Keratinocyte (primary cell): ENCODE measurements at regions not wholly inside any gene's neighbourhood (a gene's known extent, or its start where the extent isn't known, plus 50 kb on each side); places are given as distances from the start of the nearest gene placed in this dataset.

Experiments used
- DNase-seq: peaks from one replicate; pipeline ENCODE4 v3.0.0-alpha.2; 2011; ENCODE audit warnings: low read depth, missing footprints, low spot score
- FAIRE-seq: peaks from 2 replicates; lab custom pipeline; 2011; peaks lifted over from hg19 to GRCh38; lab: Jason Lieb, UNC
- H2AFZ ChIP-seq: 2 replicates; pipeline ENCODE4 v1.6.0; 2012; ENCODE audit warnings: low read length, control low read depth, inconsistent platforms; ENCODE audit not compliant: control insufficient read depth
- H3K27ac ChIP-seq: 2 replicates; pipeline ENCODE4 v1.5.1; 2011; ENCODE audit warnings: low read length; ENCODE audit not compliant: control insufficient read depth, insufficient read depth
- H3K27me3 ChIP-seq: 3 replicates; pipeline ENCODE4 v1.6.0; 2011; ENCODE audit warnings: low read length; ENCODE audit not compliant: control insufficient read depth, insufficient read depth; ENCODE audit errors: extremely low read depth
- H3K36me3 ChIP-seq, 2 experiments: 2 replicates in 1 of 2; 3 replicates in 1 of 2; pipeline ENCODE4 v1.5.1; 2011; ENCODE audit warnings: low read length in 2 of 2, mild to moderate bottlenecking in 1 of 2; ENCODE audit not compliant: control insufficient read depth in 2 of 2, insufficient read depth in 2 of 2; ENCODE audit errors: extremely low read depth in 1 of 2
- H3K4me1 ChIP-seq: 3 replicates; pipeline ENCODE4 v1.5.1; 2011; ENCODE audit warnings: low read length; ENCODE audit not compliant: control insufficient read depth, insufficient read depth; ENCODE audit errors: extremely low read depth
- H3K4me2 ChIP-seq: 3 replicates; pipeline ENCODE4 v1.6.0; 2011; ENCODE audit warnings: low read depth, low read length; ENCODE audit not compliant: control insufficient read depth, insufficient read depth; ENCODE audit errors: extremely low read depth
- H3K4me3 ChIP-seq, 3 experiments: fragments of 200-600 bp in 1 of 3; sonication (generic) in 1 of 3; 2 replicates in 2 of 3; 3 replicates in 1 of 3; pipeline ENCODE4 v1.5.1; 2011 to 2016; ENCODE audit warnings: low read length in 3 of 3, mild to moderate bottlenecking in 3 of 3, control low read depth in 2 of 3, inconsistent platforms in 1 of 3, low read depth in 1 of 3, mixed read lengths in 1 of 3, mixed run types in 1 of 3, moderate library complexity in 1 of 3; ENCODE audit not compliant: control insufficient read depth in 2 of 3, insufficient read depth in 2 of 3; ENCODE audit errors: extremely low read depth in 1 of 3
- H3K79me2 ChIP-seq: 2 replicates; pipeline ENCODE4 v1.6.0; 2012; ENCODE audit warnings: low read length; ENCODE audit not compliant: control insufficient read depth, insufficient read depth
- H3K9ac ChIP-seq: 3 replicates; pipeline ENCODE4 v1.6.0; 2011; ENCODE audit warnings: low read length; ENCODE audit not compliant: control insufficient read depth, insufficient read depth; ENCODE audit errors: extremely low read depth
- H3K9me1 ChIP-seq: 3 replicates; pipeline ENCODE4 v1.6.0; 2011; ENCODE audit warnings: low read length; ENCODE audit not compliant: control insufficient read depth, insufficient read depth; ENCODE audit errors: extremely low read depth
- H3K9me3 ChIP-seq: 2 replicates; pipeline ENCODE4 v1.5.1; 2012; ENCODE audit warnings: low read depth, low read length; ENCODE audit not compliant: control insufficient read depth
- H4K20me1 ChIP-seq: 3 replicates; pipeline ENCODE4 v1.6.0; 2011; ENCODE audit warnings: low read length; ENCODE audit not compliant: control insufficient read depth, insufficient read depth; ENCODE audit errors: extremely low read depth
- EZH2 ChIP-seq: IDR thresholded peaks from one replicate; pipeline ENCODE4 v1.6.1; 2012; ENCODE audit warnings: inconsistent platforms, mild to moderate bottlenecking, low read length, moderate library complexity
- dilution Hi-C: fragments of 300-500 bp; cut with MboI; formaldehyde crosslinking; loops from one replicate; pipeline ENCODE4 v1.7.0; 2020; ENCODE audit warnings: low sequenced_read_pairs; ENCODE audit not compliant: extremely low pct_ligation_motif_present
- TF ChIP-seq, protein P1 (sequence below), 3 experiments: IDR thresholded peaks in 1 of 3; conservative IDR thresholded peaks in 1 of 3; optimal IDR thresholded peaks in 1 of 3; 2 replicates in 2 of 3; 3 replicates in 1 of 3; pipeline versions ENCODE3 to v1.5.1; 2011; ENCODE audit warnings: low read length in 3 of 3, mild to moderate bottlenecking in 3 of 3, moderate library complexity in 2 of 3, control low read depth in 1 of 3, inconsistent platforms in 1 of 3; ENCODE audit not compliant: insufficient read depth in 2 of 3; ENCODE audit errors: extremely low read depth in 1 of 3

DNA sequence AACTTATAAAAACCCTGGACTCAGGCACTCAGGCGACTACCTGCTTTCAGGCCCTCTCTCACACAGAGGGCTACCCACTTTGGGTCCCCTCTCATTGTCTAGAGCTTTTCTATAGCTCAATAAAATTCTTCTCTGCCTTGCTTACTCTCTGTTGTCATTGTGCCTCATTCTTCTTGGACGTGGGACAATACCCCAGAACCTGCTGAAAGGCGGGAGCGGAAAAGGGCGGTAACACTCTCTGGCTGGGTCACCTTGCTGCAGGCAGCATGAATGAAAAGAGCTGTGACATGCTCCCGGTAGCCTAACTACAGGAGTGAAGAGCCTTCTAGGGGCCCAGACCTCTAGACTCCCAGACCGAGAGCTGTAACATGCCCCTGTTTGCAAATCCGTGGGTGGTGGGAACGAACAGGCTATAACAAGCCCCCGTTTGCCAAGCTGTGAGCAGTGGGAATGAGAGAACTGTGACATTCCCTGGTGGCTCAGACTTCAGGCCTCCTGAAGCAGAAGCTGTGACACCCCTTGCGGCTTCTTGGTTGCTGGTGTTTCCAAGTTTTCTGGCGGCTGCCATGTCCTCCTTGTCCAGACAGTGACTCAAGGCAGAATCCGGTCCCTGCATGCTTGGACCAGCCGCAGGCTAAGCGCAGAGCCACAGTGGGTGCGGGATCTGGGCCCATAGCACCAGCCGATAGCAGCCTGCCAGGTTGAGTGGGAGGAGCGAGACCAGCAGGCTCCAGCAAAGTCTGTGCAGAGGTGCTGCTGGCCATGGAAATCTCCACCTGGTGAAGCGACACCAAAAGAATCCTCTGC is 684.6 kb downstream of the ARAP2 start:
- dilution Hi-C loops: no loop called here
- no peak for FAIRE-seq

DNA sequence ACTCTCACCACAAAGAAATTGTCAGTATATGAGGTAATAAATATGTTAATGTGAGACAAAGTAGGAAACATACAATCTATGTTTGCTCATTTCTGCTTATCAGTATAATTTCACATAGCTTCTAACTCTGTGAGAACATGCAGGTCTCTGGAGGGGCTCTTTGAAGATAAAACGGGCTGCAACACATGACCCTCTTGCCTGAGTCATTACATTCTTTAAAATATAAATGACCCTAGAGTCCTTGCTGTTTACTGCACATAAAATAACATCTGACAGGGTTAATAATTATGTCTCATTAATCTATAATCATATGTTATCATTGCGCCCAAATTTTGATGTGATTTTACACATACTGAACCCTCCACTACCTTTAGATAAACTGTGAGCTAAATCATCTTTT is 681.5 kb downstream of the ARAP2 start:
- DNase-seq: no peak
- Histone ChIP-seq H4K20me1 (no peaks in the 10 kb centered on the region), H3K4me3 (no peak overlapping the region), H3K36me3 (no peaks in the 10 kb centered on the region), H3K27ac (no peak overlapping the region), H3K27me3 (no peaks in the 10 kb centered on the region), H3K79me2 (no peaks in the 10 kb centered on the region), H3K9me1 (no peaks in the 10 kb centered on the region), H2AFZ (no peak overlapping the region), H3K9ac (no peak overlapping the region), H3K4me2 (no peak overlapping the region), H3K9me3 (peaks cover 3% of the 10 kb centered on the region), H3K4me1 (no peaks in the 10 kb centered on the region)
- dilution Hi-C loops: no loop called here
- TF ChIP-seq, protein P1, sequence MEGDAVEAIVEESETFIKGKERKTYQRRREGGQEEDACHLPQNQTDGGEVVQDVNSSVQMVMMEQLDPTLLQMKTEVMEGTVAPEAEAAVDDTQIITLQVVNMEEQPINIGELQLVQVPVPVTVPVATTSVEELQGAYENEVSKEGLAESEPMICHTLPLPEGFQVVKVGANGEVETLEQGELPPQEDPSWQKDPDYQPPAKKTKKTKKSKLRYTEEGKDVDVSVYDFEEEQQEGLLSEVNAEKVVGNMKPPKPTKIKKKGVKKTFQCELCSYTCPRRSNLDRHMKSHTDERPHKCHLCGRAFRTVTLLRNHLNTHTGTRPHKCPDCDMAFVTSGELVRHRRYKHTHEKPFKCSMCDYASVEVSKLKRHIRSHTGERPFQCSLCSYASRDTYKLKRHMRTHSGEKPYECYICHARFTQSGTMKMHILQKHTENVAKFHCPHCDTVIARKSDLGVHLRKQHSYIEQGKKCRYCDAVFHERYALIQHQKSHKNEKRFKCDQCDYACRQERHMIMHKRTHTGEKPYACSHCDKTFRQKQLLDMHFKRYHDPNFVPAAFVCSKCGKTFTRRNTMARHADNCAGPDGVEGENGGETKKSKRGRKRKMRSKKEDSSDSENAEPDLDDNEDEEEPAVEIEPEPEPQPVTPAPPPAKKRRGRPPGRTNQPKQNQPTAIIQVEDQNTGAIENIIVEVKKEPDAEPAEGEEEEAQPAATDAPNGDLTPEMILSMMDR (optimal IDR thresholded peaks at IDR 0.05 in 1 of 3, IDR thresholded peaks at IDR 0.05 in 1 of 3, conservative IDR thresholded peaks at IDR 0.05 in 1 of 3; ENCODE audit: extremely low read depth in 1 of 3, insufficient read depth in 2 of 3, low read length in 3 of 3): no peak
- TF ChIP-seq EZH2: no peak
- FAIRE-seq: no peak

More for the DNA sequence above, 684.6 kb downstream of the ARAP2 start:
- Histone ChIP-seq H3K79me2 (no peaks in the 10 kb centered on the region), H3K9ac (no peak overlapping the region), H3K4me1 (no peaks in the 10 kb centered on the region), H3K27ac (no peak overlapping the region), H3K4me3 (no peak overlapping the region), H3K4me2 (no peak overlapping the region), H3K36me3 (no peaks in the 10 kb centered on the region), H3K9me3 (peaks cover 3% of the 10 kb centered on the region), H2AFZ (no peak overlapping the region), H3K27me3 (no peaks in the 10 kb centered on the region), H4K20me1 (no peaks in the 10 kb centered on the region), H3K9me1 (no peaks in the 10 kb centered on the region)
- no peak for DNase-seq
- no peak for TF ChIP-seq EZH2
- TF ChIP-seq, protein P1 (optimal IDR thresholded peaks at IDR 0.05 in 1 of 3, IDR thresholded peaks at IDR 0.05 in 1 of 3, conservative IDR thresholded peaks at IDR 0.05 in 1 of 3; ENCODE audit: extremely low read depth in 1 of 3, insufficient read depth in 2 of 3, low read length in 3 of 3): no peak
